ENCODE measurements at regions not wholly inside any gene's neighbourhood (a gene's known extent, or its start where the extent isn't known, plus 50 kb on each side); places are given as distances from the start of the nearest gene placed in this dataset.
"Not testable (repeated sequence)": the region's sequence is repeated elsewhere in the genome, so short reads cannot be mapped to it uniquely, and the experiment has no call there.

GRCh38 chr13:67469623-67470022 is 239.5 kb upstream of the PCDH9 start:
- FAIRE-seq = no peak

DNA sequence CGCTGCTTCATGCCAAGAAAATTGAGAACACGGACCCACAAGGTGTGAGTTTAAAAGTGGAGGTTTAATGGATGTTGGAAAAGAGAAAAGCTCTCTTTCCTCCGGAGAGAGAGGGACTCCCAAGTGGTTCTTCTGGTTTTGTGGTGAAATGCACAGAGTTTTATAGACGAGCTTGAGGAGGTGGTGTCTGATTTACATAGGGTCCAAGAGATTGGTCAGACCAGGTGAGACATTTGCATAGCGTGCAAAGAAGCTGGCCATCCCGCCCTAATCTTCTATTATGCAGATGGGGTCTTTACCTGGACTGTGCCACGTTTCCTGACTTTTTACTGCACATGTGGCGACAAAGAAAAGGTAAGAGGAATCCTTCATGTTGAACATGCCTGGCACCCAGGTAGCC is 236.4 kb upstream of the PCDH9 start:
- DNase-seq (ENCODE audit: extremely low spot score, insufficient read length, low read depth) (no peak), FAIRE-seq (no peak)

More at GRCh38 chr13:67469623-67470022, 239.5 kb upstream of the PCDH9 start:
- DNase-seq (ENCODE audit: extremely low spot score, insufficient read length, low read depth) = no peak

GRCh38 chr13:67464154-67464553 is 234.0 kb upstream of the PCDH9 start:
- no peak for DNase-seq (ENCODE audit: extremely low spot score, insufficient read length, low read depth)
- no peak for FAIRE-seq

GRCh38 chr13:67462098-67462497 is 232.0 kb upstream of the PCDH9 start:
- no peak for FAIRE-seq
- no peak for DNase-seq (ENCODE audit: extremely low spot score, insufficient read length, low read depth)

- not testable (repeated sequence) for FAIRE-seq; DNase-seq (ENCODE audit: extremely low spot score, insufficient read length, low read depth)
Observed at GRCh38 chr13:67452526-67452925, 222.4 kb upstream of the PCDH9 start.

DNA sequence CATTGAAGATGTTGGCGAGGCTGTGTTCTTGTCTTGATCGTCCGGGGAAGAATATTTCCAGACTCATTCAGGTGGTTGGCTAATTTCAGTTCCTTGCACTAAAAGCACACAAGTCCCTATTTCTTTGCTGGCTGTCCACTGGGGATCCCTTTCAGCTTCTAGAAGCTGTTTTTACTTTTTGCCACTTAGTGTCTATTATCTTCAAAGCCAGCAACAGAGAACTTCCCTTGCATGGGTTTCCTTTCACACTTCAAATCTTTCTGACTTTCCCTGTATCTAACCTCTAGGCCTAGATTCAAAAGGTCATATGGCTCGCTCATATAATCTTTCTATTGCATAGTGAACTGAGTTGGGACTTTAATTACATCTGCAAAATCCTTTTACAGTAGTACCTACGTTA is 215.3 kb upstream of the PCDH9 start:
- no peak for FAIRE-seq
- no peak for DNase-seq (ENCODE audit: extremely low spot score, insufficient read length, low read depth)

DNA sequence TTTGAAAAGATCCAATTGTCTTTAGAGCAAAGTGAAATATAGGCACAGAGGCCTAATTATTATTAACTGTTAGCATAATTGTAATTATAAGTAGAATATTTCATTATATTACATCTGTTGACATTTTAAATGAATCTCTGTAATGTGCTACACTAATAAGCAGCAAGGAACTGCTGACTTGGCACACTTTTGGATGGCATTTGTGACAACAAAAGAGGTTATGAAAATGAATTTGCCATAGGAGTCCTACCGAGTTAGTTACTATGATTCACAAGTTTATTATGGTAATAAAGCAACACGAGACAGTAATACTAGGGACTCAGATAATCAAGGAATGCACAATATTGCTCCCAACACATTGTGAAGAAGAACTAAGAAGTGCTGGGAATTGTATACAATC is 213.8 kb upstream of the PCDH9 start:
- DNase-seq (ENCODE audit: extremely low spot score, insufficient read length, low read depth) (no peak), FAIRE-seq (no peak)

- DNase-seq (ENCODE audit: extremely low spot score, insufficient read length, low read depth) (no peak), FAIRE-seq (no peak)
Observed at GRCh38 chr13:67440236-67440975, 210.3 kb upstream of the PCDH9 start.

- DNase-seq (ENCODE audit: extremely low spot score, insufficient read length, low read depth) = no peak
Observed at GRCh38 chr13:67439365-67439764, 209.2 kb upstream of the PCDH9 start.

GRCh38 chr13:67438465-67438864 is 208.3 kb upstream of the PCDH9 start:
- FAIRE-seq = no peak
- DNase-seq (ENCODE audit: extremely low spot score, insufficient read length, low read depth) = no peak

More at GRCh38 chr13:67439365-67439764, 209.2 kb upstream of the PCDH9 start:
- no peak for FAIRE-seq

GRCh38 chr13:67437244-67437643 is 207.1 kb upstream of the PCDH9 start:
- no peak for FAIRE-seq

GRCh38 chr13:67421475-67421874 is 191.3 kb upstream of the PCDH9 start:
- DNase-seq (ENCODE audit: extremely low spot score, insufficient read length, low read depth) = no peak
- FAIRE-seq = no peak

More at GRCh38 chr13:67437244-67437643, 207.1 kb upstream of the PCDH9 start:
- DNase-seq (ENCODE audit: extremely low spot score, insufficient read length, low read depth) = no peak

GRCh38 chr13:67416047-67416925 is 186.2 kb upstream of the PCDH9 start:
- DNase-seq (ENCODE audit: extremely low spot score, insufficient read length, low read depth) = no peak

DNA sequence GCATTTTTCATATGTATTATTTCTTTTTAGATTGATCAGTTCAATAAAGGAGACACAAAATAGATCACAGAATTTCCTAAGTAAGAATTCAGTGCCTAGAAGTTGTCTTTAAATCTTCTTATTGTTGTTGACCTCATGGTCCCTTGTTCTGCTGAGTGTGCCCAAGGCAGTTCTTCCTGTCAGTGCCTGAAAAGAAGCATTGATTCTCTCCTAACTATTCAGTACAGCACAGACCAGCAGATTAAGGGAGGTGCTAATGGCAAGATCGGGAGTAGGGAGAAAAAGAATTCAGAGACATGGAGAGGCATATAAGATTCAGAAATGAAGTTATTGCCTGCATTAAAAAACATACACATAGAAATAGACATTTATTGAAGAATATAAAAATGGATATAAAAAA is 180.5 kb upstream of the PCDH9 start:
- DNase-seq (ENCODE audit: extremely low spot score, insufficient read length, low read depth) = no peak
- no peak for FAIRE-seq

More at GRCh38 chr13:67416047-67416925, 186.2 kb upstream of the PCDH9 start:
- no peak for FAIRE-seq

DNA sequence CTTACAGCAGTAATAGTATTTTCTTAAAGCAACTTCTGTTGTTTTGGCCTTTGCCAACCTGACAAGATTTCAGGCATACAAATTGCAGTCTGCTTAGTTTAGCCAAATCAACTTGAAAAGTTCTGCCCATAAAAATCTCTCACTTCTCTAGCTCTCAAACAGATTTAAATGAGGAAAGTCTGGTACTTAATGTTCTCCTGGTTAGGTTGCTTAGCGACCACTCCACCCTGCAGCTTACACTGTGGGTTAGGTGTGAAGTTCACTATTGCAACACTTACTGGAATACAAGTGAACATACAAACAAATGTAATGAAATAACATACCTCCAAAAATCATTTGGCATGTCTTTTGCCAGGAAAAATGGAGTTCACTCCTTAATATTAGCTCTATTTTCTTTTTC is 178.7 kb upstream of the PCDH9 start:
- FAIRE-seq = no peak
- DNase-seq (ENCODE audit: extremely low spot score, insufficient read length, low read depth) = no peak

DNA sequence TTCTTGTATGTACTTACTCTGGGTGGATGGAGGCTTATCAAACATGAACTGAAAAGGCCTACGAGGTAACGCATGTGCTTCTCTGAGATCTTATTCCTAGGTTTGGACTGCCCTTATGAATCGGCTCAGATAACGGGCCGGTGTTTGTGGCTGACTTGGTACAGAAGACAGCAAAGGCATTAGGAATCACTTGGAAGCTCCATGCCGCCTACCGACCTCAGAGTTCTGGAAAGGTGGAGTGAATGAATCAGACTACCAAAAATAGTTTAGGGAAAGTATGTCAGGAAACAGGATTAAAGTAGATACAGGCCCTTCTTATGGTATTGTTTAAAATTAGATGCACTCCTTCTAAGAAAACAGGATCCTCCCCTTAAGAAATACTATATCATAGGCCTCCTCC is 172.4 kb upstream of the PCDH9 start:
- FAIRE-seq (no peak), DNase-seq (ENCODE audit: extremely low spot score, insufficient read length, low read depth) (no peak)

DNA sequence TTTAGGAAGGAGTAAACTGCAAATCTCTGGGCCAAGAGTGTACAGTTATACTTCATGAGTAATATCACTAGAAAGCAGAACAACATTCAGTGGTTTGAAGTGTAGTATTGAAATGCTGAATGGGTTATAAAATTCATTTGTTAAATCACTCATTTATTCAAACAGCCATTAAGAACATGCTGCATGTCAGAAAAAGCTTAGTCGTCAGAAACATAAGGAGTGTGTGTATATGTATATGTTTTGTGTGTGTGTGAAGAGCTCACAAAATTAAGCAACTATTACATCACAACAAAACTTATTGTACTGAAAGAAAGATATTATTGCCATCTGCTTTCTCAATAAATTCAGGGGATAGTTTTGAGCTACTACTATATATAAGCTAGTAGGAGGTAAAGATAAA is 165.4 kb upstream of the PCDH9 start:
- no peak for DNase-seq (ENCODE audit: extremely low spot score, insufficient read length, low read depth)
- FAIRE-seq = no peak

DNA sequence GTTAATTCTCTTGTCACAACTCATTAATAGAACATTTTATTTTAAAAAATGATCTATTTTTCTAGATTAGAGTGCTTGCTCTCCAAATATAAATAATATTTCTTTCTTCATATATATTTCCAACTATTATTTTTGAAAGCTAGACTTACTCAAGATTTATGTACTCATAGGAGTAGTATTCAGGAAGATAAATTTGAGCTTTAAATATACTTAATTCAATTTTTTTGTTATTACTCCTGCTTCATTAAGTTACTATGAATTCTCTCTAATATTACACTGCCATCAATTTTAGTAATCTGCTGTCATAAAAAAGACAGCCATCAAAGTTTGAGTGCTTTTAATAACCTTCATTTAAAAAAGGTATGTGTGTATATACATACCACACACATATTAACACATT is 161.9 kb upstream of the PCDH9 start:
- DNase-seq (ENCODE audit: extremely low spot score, insufficient read length, low read depth) (no peak), FAIRE-seq (no peak)

GRCh38 chr13:67390462-67391086 is 160.4 kb upstream of the PCDH9 start:
- no peak for FAIRE-seq
- DNase-seq (ENCODE audit: extremely low spot score, insufficient read length, low read depth) = no peak

- DNase-seq (ENCODE audit: extremely low spot score, insufficient read length, low read depth) (no peak), FAIRE-seq (no peak)
Observed at GRCh38 chr13:67389171-67389570, 159.0 kb upstream of the PCDH9 start.
